ENCODE measurements at regions not wholly inside any gene's neighbourhood (a gene's known extent, or its start where the extent isn't known, plus 50 kb on each side); places are given as distances from the start of the nearest gene placed in this dataset.

- TF ChIP-seq POLR2A (IDR thresholded peaks at IDR 0.05) = no peak
- TF ChIP-seq POLR2AphosphoS5 (IDR thresholded peaks at IDR 0.05) = no peak
These were observed 78.8 kb upstream of the PELI1 start for GRCh38 chr2:64223055-64223454.
